HepG2 (cell line): ENCODE measurements at regions not wholly inside any gene's neighbourhood (a gene's known extent, or its start where the extent isn't known, plus 50 kb on each side); places are given as distances from the start of the nearest gene placed in this dataset.

ENCODE experiments used
- MEF2D ChIP-seq: sonication (generic); formaldehyde crosslinking; IDR thresholded peaks from 2 replicates; pipeline ENCODE4 v1.5.1; 2020; ENCODE audit warnings: mild to moderate bottlenecking, missing genetic modification reagents
- NFE2 ChIP-seq: sonication (generic); formaldehyde crosslinking; IDR thresholded peaks from 2 replicates; pipeline ENCODE4 v1.4.0; 2020; ENCODE audit warnings: missing genetic modification reagents
- TARDBP ChIP-seq: sonication (generic); formaldehyde crosslinking; IDR thresholded peaks from 2 replicates; pipeline ENCODE4 v1.8.0; 2022; ENCODE audit warnings: mild to moderate bottlenecking, missing genetic modification reagents
- TF ChIP-seq, protein P1 (sequence below): sonication (generic); formaldehyde crosslinking; IDR thresholded peaks from 2 replicates; pipeline ENCODE4 v1.4.0; 2020; ENCODE audit warnings: missing genetic modification reagents, mild to moderate bottlenecking, borderline replicate concordance
- TF ChIP-seq, protein P2 (sequence below): IDR thresholded peaks from 2 replicates; pipeline ENCODE4 v1.6.1; 2016; ENCODE audit warnings: missing biosample characterization, missing genetic modification reagents, low read depth

DNA sequence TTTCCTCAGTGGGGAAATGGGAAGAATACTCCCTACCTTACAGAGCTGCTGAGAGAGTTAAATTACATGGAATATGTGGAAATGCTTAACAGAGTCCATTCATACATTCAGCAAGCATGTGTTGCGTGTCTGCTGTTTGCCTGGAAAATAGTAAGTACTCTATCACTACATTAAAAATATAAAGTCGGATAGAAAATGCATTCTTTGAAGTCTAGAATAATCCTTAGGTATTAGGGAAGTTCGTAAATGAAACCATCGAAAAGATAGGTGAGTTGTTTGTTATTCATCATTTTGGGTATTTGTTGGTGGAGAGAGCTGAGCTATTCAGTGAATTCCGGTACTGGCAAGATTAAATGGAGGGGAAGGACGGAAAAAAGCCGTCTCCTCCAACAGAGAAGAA lies 200.1 kb downstream of the OPA1 start:
- TF ChIP-seq, protein P1, sequence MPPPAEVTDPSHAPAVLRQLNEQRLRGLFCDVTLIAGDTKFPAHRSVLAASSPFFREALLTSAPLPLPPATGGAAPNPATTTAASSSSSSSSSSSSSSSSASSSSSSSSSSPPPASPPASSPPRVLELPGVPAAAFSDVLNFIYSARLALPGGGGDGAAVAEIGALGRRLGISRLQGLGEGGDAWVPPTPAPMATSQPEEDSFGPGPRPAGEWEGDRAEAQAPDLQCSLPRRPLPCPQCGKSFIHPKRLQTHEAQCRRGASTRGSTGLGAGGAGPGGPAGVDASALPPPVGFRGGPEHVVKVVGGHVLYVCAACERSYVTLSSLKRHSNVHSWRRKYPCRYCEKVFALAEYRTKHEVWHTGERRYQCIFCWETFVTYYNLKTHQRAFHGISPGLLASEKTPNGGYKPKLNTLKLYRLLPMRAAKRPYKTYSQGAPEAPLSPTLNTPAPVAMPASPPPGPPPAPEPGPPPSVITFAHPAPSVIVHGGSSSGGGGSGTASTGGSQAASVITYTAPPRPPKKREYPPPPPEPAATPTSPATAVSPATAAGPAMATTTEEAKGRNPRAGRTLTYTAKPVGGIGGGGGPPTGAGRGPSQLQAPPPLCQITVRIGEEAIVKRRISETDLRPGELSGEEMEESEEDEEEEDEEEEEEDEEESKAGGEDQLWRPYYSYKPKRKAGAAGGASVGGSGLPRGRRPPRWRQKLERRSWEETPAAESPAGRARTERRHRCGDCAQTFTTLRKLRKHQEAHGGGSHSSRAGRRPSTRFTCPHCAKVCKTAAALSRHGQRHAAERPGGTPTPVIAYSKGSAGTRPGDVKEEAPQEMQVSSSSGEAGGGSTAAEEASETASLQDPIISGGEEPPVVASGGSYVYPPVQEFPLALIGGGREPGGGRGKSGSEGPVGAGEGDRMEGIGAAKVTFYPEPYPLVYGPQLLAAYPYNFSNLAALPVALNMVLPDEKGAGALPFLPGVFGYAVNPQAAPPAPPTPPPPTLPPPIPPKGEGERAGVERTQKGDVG (CRISPR knock-in tag): no peak
- TF ChIP-seq TARDBP (CRISPR knock-in tag) (no peak), MEF2D (CRISPR knock-in tag) (no peak), NFE2 (CRISPR knock-in tag) (no peak)
- TF ChIP-seq, protein P2, sequence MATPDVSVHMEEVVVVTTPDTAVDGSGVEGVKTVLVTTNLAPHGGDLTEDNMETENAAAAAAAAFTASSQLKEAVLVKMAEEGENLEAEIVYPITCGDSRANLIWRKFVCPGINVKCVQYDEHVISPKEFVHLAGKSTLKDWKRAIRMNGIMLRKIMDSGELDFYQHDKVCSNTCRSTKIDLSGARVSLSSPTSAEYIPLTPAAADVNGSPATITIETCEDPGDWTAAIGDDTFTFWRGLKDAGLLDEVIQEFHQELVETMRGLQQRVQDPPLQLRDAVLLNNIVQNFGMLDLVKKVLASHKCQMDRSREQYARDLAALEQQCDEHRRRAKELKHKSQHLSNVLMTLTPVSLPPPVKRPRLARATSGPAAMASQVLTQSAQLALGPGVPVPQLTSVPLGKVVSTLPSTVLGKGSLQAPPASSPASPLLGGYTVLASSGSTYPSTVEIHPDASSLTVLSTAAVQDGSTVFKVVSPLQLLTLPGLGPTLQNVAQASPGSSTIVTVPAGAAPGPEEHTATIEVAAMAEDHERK (CRISPR knock-in tag): no peak
